ENCODE measurements at regions not wholly inside any gene's neighbourhood (a gene's known extent, or its start where the extent isn't known, plus 50 kb on each side); places are given as distances from the start of the nearest gene placed in this dataset.

DNA sequence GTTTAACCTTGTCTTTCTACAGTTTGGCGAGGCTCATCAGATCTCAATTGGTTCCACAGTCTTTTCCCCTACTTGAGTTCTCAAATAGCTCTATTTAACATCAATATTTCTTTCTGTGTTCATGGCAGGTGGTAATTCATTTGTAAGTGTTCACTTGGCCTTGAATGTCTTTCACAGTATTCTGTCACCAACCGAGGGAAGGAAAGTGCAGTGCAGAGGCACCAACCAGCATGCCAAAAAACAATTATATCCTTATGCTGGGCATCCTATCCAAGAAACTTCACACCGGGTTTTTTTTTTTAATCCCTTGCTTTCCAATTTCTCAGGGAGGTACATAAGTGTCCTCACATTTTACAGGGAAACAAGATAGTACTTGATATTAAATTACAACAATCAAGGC, 55.0 kb upstream of the ZC3H12C start (continued):
- TF ChIP-seq, protein P1, sequence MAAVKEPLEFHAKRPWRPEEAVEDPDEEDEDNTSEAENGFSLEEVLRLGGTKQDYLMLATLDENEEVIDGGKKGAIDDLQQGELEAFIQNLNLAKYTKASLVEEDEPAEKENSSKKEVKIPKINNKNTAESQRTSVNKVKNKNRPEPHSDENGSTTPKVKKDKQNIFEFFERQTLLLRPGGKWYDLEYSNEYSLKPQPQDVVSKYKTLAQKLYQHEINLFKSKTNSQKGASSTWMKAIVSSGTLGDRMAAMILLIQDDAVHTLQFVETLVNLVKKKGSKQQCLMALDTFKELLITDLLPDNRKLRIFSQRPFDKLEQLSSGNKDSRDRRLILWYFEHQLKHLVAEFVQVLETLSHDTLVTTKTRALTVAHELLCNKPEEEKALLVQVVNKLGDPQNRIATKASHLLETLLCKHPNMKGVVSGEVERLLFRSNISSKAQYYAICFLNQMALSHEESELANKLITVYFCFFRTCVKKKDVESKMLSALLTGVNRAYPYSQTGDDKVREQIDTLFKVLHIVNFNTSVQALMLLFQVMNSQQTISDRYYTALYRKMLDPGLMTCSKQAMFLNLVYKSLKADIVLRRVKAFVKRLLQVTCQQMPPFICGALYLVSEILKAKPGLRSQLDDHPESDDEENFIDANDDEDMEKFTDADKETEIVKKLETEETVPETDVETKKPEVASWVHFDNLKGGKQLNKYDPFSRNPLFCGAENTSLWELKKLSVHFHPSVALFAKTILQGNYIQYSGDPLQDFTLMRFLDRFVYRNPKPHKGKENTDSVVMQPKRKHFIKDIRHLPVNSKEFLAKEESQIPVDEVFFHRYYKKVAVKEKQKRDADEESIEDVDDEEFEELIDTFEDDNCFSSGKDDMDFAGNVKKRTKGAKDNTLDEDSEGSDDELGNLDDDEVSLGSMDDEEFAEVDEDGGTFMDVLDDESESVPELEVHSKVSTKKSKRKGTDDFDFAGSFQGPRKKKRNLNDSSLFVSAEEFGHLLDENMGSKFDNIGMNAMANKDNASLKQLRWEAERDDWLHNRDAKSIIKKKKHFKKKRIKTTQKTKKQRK (IDR thresholded peaks at IDR 0.05; ENCODE audit: low read depth, low read length) = no peak
